Astrocyte of the cerebellum (primary cell): ENCODE measurements at regions not wholly inside any gene's neighbourhood (a gene's known extent, or its start where the extent isn't known, plus 50 kb on each side); places are given as distances from the start of the nearest gene placed in this dataset.

Experiments
- DNase-seq: peaks from one replicate; pipeline ENCODE4 v3.0.0-alpha.2; 2011; ENCODE audit warnings: low read depth
- H3K4me3 ChIP-seq: 2 replicates; pipeline ENCODE4 v1.5.1; 2011; ENCODE audit warnings: mild to moderate bottlenecking, low read depth, low read length, moderate library complexity
- CTCF ChIP-seq: IDR thresholded peaks from 2 replicates; pipeline ENCODE4 v1.5.1; 2012; ENCODE audit warnings: low read length, low read depth, moderate library complexity, mild to moderate bottlenecking; ENCODE audit errors: missing control alignments
- in situ Hi-C: cut with HindIII; loops from 2 replicates; pipeline ENCODE4 v1.10.0; 2017; ENCODE audit warnings: low sequenced_read_pairs

GRCh38 chr11:94676814-94677213 is 91.3 kb upstream of the AMOTL1 start:
- H3K4me3 ChIP-seq = no peak overlapping the region
- no peak for TF ChIP-seq CTCF
- in situ Hi-C loops = no loop called here
- DNase-seq = no peak

DNA sequence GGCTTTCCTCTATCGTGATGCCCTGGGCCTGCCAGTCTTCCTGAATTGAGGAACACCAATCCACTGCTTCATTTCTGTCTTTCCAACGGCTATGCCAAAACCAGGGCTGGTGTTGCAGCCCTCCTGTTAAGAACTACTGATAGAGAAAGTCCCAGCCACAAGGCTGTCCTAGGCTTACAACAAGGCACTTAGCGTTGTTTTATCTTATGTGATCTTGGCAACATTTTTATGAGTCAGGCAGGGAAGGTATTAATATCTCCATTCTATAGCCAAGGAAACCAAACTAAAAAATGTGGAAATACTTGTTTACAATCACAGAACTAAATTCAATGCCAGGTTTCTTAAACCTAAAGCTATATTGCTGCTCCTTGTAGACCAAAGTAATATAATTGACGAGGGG is 89.9 kb upstream of the AMOTL1 start:
- in situ Hi-C loops = no loop called here
- no peak for DNase-seq
- H3K4me3 ChIP-seq = no peak overlapping the region
- TF ChIP-seq CTCF = no peak

DNA sequence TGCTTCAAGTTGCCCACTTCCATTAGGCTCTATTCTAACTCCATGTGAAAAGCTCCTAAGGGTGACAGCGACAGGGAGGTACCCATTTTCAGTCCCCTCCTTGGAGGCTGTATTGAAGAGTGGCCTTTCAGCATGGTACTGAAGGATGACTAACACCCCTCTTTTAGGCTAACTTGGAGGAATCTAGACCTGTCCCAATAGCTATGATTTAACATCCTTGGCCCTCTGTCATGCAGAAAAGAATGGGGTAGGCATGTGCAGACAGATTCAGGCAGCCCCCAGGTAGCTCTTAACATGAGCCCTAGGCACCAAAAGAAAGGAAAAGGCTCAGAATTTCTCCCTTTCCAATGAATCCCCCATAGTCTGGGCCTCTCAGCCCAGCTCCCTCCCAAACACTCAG is 89.3 kb upstream of the AMOTL1 start:
- TF ChIP-seq CTCF = no peak
- in situ Hi-C loops = no loop called here

GRCh38 chr11:94680426-94680825 is 87.7 kb upstream of the AMOTL1 start:
- no peak for TF ChIP-seq CTCF
- H3K4me3 ChIP-seq = no peak overlapping the region
- DNase-seq = no peak
- in situ Hi-C loops = no loop called here

More for the DNA sequence above, 89.3 kb upstream of the AMOTL1 start:
- DNase-seq = no peak
- no peak overlapping the region for H3K4me3 ChIP-seq

- DNase-seq = no peak
- in situ Hi-C loops = no loop called here
- TF ChIP-seq CTCF = no peak
- H3K4me3 ChIP-seq = no peak overlapping the region
Measured at GRCh38 chr11:94681140-94681539, 87.0 kb upstream of the AMOTL1 start.

DNA sequence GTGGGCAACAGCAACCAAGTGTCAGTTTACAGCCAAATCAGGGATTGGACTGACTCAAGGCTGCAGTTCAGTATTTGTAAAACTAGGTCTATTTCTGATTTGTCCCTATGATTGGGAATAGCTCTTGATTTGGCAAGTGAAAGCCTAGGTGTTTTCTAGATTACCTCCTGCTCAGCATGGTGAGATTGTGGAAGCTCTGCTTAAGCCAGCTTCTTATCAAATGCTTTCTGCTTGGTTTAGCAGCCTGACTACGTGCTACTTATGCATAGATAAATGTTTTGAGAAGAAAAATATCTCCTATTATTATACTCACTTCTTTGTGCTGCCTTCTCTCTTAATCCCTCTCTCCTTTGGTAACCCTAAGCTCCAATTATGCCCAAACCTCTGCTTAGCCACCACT is 86.3 kb upstream of the AMOTL1 start:
- no peak for TF ChIP-seq CTCF
- DNase-seq = no peak
- no peak overlapping the region for H3K4me3 ChIP-seq
- in situ Hi-C loops = no loop called here
